HG03571 (cell line): ENCODE measurements at regions not wholly inside any gene's neighbourhood (a gene's known extent, or its start where the extent isn't known, plus 50 kb on each side); places are given as distances from the start of the nearest gene placed in this dataset.
"Not testable (repeated sequence)": the region's sequence is repeated elsewhere in the genome, so short reads cannot be mapped to it uniquely, and the experiment has no call there.

Source experiments
- ATAC-seq: cut with Tn5 transposase; IDR thresholded peaks from one replicate; pipeline ENCODE4 v1.9.1; 2021; ENCODE audit not compliant: unreplicated experiment

DNA sequence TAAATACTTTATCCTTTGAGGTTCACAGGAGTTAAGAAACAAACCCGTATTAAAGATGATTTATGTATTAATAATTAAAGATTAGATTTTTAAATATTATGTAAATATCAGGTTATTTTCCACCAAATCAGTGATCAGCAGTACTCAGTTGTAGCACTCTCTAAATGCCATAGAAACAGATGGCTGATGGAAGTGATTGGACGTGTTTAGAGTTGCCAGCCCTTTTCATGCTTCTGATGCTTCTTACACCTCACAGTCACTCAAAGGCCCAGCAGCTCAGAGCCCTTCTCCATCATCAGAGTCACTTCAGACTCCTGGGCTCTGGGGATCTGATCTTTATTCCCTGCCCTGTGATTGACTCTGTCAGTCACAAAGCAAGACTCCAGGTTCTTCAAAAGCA is 170.1 kb upstream of the PGRMC2 start:
- no peak for ATAC-seq

DNA sequence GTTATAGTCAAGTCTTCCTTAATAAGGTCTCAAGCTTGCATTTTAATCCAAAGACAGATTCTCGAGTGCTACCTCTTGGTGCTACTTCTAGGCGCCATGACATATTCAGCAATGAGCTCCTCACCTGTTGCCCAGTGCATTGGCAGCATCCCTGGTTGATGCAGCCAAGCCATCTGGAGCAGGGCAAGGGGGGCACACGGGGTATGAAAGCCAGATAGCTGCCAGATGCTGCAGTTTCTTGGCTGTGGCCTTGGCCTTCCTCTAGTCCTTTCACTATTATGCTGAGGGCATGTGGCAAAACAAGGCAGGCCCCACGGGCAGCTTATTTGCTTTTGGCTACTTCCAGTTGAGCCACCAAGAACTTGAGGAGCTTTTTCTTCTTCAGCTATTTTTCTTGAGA is 168.6 kb upstream of the PGRMC2 start:
- no peak for ATAC-seq

DNA sequence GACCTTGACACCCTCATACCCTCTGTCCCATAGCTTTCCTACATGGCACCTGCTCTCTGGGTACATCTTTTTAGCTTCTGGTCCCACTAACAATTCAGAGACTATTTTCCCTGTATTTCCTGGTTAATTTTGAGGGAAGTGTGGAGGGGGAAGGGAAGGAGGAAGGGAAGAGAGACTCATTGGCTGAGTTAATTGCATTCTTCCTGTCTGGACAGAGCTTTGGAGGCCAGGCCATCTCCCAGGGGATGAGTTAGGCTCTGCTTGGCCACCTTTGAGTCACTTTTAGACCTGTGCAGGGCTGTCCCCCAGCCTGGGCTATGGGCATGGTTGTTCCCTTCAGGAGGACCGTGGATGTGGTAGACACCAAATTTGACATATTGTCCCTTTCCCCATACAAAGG is 167.9 kb upstream of the PGRMC2 start:
- ATAC-seq, result no peak

DNA sequence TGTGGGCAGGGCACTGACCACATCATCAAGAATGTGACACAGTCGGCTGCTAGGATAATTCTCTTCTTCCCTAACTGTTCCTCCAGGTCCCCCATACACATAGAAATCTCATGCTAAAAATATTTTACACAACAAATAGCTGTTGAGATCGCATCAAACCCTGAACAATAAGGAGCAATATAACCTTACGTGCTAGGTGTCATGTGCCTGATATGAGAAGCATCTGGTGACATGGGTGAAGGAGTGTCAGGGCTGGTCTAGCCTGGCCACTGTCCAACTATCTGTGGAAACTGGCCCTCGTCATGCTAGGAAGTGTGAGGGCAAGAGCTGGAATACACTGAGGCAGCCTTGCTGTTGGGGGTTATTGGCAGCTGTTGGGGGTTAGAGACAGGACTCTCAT is 167.3 kb upstream of the PGRMC2 start:
- ATAC-seq, result no peak

DNA sequence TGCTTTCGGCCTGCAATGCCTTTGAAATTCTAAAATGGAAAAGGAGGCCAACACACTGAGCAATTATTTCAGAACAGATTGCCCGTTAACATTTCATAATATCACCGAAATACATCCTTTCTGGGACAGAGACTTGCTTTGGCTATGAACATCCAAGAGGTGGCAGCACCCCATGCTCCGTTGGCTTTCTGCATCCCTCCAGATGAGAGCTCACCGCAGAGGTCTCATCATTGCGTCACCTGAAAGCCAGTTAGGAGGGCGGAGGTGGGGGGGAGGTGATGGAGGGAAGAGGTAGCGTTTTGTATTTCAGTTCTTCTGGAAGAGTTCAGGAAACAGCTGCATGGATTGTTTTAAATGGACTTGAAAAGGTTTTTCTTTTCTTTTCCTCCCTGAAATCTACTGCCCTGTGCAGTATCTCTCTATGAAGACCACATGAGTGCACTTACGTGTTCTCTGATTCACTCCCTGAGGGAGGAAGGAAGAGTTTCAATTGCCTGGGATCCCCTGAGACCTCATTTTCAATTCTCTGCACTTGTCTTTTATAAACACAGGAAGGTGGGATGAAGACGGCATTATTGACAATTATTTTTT is 166.8 kb upstream of the PGRMC2 start:
- ATAC-seq, result peak; percentile 98

DNA sequence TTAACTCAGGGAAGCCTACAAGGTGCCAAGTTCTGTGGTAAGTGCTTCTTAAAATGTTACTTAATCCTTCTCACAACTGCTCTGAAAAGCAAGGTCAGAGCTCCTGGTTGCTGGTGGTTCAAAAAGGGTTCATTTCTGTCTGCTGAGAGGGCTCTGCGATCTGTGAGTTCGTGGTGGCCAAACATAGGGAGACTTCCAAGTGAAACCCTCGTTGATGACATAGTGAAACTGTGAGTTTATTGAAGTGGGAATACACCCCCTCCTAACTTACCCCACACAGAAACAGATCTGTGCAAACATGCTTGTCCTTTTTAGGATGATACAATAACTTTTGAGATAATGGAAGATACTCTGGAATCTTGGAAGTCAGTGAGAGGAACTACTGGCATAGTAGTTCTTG is 164.8 kb upstream of the PGRMC2 start:
- no peak for ATAC-seq

DNA sequence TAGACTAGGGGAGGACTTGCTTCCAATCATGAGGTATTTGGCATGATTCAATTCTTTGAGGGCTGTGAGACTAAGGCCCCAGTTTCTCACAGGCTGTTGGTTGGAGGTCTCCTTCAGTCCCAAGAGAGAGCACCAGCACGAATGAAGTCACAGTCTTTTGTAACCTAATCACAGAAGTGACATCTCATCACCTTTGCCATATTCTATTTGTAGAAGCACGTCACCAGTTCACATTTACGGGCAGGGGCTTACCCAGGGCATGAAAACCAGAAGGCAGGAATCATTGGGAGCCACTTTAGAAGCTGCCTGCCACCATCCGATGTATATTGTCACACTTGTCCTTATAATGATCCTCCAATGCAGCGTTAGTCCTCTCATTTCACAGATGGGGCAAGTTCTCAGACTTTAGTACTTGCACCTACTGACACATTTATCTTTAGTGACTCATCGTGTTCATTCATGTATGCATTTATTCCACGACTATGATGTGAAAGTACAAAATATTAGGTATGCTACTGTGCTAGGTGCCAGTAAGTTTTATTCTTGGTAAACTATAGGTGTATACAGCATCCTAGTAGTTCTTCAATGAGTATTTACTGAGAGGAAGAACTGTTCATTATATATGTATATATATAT is 163.8 kb upstream of the PGRMC2 start:
- no peak for ATAC-seq

DNA sequence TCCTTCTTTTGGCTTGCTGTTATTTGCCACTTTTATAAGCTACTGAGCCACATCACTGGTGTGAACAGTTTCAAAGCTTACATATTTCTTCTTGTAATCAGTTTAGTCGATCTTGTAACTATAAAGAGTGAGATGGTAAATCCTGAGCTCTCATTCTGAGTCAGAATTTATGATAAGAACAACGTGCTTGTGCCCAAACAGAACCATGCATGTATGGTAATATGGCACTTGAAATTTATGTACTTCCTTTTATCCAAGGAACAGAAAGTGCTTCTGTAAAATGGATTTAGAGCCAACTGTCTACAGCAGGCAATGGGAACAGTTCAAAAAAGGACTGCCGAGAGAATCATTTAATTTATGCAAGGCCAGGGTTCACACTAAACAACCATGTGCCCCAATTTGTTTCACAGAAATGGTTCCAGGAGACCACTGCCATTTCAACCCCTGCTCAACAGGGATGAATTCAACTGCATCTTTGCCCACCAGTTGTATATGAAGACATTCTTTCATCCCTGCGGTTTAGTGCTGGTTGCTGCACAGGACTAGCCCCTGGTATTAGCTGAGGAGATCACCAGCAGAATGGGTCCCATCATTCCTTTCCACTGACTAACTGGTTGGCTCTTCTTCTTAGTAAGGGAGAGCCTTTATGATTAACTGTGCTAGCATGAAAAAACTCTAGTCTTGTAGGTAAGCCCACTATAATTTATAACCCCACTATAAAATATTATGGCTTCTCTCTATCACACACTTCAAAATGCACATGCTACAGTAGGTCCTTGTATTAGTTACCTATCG is 162.9 kb upstream of the PGRMC2 start:
- no peak for ATAC-seq

DNA sequence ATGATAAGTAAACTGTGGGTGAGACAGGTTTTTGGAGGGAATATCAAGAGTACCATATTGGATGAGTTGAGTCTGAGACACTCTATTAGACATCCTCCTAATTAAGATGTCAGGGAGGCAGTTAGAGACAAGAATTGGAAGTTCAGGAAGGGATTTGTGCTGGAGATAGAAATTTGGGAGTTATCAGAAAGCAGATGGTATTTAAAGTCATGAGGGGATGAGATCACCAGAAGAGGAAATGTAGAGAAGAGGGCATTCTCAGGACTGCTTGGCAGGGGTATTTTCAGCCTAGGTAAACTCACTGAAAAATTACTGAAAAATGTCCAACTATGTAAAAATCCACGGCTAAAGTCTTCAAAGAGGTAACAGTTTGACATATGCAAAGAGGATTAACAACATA is 161.6 kb upstream of the PGRMC2 start:
- no peak for ATAC-seq

DNA sequence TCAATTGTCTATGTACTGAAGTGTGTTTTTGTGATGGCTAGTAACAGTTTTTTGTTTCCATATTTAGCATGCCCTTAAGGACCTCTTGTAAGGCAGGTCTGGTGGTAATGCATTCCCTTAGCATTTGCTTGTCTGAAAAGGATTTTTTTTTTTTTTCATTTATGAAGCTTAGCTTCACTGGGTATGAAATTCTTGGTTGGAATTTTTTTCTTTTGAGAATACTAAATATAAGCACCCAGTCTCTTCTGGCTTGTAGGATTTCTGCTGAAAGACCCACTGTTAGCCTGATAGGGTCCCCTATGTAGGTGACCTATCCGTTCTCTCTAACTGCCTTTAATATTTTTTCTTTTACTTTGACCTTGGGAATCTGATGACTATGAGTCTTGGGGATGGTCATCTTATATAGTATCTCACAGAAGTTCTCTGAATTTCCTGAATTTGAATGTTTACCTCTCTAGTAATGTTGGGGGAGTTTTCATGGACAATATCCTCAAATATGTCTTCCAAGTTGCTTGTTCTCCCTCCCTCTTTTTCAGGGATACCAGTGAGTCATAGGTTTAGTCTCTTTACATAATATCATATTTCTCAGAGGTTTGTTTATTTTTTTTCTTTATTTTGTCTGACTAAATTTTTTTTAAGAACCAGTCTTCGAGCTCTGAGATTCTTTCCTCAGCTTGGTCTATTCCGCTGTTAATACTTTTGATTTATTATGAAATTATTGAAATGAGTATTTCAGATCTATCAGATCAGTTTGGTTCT is 157.1 kb upstream of the PGRMC2 start:
- no peak for ATAC-seq

DNA sequence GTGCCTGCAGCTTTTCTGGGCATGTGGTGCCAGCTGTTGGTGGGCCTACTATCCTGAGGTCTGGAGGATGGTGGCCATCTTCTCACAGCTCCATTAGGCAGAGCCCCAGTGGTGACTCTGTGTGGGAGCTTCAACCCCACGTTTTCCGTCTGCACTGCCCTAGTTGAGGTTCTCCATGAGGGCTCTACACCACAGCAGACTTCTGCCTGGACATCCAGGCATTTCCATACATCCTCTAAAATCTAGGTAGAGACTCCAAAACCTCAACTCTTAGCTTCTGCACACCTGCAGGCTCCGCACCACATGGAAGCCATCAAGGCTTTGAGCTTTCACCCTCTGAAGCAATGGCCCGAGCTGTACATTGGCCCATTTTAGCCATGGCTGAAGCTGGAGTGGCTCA is 153.3 kb upstream of the PGRMC2 start:
- no peak for ATAC-seq

DNA sequence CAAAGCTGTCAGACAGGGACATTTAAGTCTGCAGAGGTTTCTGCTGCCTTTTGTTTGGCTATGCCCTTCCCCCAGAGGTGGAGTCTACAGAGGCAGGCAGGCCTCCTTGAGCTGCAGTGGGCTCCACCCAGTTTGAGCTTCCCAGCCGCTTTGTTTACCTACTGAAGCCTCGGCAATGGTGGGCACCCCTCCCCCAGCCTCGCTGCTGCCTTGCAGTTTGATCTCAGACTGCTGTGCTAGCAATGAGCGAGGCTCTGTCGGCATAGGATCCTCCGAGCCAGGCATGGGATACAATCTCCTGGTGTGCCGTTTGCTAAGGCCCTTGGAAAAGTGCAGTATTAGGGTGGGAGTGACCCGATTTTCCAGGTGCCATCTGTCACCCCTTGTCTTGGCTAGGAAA is 149.4 kb upstream of the PGRMC2 start:
- not testable (repeated sequence) for ATAC-seq

DNA sequence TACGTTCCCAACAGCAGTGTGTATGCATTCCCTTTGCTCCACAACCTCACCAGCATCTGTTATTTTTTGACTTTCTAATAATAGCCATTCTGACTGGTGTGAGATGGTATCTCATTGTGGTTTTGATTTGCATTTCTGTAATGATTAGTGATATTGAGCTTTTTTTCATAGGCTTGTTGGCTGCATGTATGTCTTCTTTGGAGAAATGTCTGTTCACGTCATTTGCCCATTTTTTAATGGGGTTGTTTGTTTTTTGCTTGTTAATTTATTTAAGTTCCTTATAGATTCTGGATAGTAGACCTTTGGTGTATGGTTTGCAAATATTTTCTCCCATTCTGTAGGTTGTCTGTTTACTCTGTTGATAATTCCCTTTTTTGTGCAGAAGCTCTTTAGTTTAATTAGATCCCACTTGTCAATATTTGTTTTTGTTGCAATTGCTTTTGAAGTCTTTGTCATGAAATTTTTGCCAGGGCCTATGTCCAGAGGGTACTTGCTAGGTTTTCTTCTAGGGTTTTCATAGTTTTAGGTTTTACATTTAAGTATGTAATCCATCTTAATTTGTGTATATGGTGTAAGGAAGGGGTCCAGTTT is 141.5 kb upstream of the PGRMC2 start:
- not testable (repeated sequence) for ATAC-seq

DNA sequence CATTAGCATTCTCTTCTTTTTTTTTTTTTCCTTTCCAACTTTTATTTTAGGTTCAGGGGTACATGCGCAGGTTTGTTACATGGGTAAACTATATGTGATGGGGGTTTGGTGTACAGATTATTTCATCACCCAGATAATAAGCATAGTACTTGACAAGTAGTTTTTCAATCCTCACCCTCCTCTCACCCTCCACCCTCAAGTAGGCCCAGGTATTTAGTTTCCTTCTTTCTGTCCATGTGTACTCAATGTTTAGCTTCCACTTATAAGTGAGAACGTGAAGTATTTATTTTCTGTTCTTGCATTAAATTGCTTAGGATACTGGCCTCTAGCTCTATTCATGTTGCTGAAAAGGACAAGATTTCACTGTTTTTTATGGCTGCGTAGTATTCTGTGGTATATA is 140.8 kb upstream of the PGRMC2 start:
- no peak for ATAC-seq

DNA sequence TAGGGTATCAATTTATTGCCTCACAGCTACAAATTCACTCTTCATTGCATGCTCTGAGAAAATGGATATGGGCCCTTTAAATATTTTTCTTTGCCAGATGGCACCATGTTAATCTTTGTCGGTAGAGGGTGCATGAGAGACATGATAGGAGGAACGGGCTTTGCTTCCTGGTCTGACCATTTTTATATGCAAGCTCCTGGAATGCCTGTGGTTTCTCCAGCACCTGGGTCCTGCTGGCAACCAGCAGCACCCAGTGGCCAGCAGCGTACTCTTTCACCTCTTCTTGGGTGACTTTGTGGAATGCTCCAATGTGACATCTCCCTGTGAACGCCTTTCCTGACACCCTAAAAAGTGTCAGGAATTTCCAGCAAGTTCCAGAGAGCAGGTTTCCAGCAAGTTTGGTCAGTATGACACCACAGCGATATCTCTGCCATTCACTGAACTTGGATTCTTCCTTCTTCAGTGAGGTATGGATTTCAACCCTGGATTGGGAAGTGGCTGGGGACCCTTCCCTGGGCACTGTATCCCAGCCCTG is 140.3 kb upstream of the PGRMC2 start:
- ATAC-seq, result no peak

DNA sequence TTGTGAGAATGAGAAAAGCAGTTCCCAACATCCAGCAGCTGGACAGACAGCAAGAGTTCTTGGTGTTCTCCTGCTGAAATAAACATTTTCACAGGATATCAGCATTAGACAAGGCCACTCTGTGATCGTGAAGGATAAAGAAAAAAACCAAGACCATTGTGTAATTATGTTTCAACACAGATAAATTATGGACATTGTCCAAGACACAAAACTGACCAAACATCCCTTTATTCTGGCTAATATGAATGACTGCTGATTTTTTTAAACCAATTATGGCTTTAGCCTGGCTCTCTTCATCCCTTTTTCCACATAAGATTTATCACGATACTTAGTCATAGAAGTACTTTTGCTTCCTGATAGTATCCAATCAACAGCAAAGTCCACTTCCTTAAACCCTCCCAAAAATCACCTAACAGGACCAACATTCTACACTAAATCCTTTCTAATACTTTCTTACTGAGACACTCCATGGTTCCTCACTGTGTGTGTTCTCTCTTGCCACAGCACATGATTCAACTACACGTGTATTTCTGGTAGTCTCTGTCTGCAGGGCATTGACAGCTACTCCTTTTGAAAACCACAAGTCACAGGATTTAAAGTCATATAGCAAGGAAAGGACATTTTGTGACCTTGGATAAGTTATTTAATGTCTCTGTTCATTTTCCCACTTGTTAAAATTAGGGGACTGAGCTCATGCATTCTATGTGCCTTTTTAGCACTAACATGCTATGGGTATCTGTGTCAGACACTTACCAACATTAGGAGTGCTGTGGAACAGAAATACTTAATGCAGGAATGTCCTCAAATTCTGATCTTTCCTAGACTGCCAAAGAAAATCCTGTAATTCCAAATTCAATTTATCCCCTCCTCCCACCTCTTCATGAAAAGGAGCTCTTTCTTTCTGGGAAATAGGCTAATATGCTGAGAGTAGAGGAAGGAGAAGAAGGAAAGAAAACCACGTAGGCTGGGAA is 137.2 kb upstream of the PGRMC2 start:
- ATAC-seq, result no peak

DNA sequence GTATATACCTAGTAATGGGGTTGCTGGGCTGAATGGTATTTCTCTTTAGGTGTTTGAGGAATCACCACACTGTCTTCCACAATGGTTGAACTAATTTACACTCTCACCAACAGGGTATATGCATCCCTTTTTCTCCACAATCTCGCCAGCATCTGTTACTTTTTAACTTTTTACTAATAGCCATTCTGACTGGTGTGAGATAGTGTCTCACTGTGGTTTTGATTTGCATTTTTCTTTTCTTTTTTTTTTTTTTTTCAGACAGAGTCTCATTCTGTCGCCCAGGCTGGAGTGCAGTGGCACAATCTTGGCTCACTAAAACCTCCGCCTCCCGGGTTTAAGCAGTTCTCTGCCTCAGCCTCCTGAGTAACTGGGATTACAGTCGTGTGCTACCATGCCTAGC is 134.7 kb upstream of the PGRMC2 start:
- peak; percentile 65 for ATAC-seq

DNA sequence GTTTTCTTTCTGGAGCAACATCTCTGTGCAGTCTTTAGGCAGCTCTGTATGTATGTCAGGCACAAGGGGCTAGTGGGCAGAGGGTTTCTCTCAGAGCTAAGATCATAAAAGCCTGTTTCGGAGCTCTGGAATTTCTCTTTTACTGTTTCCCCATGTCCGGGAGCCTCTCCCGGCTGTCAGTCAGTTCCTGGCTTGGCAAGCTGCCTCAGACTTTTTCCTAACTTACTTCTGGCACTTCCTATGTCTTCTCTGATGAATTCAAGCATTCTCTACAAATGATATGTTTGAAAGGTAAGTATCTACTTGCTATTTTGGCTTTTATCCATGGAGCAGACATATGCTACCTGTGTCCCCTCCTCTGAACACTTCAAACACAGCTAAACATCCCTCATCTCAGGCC is 129.3 kb upstream of the PGRMC2 start:
- no peak for ATAC-seq

DNA sequence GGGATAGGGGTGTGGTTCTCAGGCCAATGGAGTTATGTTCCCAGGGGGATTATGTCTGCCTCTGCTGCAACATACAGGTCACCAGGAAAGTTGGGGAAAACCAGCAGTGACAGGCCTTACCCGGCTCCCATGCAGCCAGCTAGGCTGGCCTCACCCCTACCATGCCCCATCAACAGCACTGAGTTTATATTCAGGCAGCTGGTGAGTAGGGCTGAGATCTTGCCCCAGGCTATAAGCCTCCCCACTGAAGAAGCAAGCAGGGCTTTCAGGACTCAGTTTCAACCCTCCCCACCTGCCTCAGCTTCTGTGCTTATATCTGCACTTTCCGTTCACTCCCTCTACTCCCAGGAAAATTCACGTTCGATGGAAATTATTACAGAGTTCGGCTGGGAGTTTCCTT is 122.4 kb upstream of the PGRMC2 start:
- ATAC-seq, result no peak

DNA sequence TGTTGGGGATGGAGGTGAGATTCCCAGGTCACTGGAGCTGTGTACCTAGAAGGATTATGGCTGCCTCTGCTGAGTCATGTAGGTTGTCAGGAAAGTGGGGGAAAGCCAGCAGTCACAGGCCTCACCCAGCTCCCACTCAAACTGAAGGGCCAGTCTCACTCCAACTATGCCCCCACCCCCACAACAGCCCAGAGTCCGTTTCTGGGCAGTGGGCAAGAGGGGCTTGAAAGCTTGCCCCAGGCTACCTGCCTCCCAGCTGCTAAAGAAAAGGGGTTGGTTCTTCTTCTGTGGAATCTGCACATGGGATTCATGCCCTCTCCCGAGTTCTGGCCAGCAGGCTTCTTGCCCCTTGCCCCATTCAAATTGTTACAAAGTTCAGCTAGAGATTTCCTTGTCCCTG is 116.0 kb upstream of the PGRMC2 start:
- no peak for ATAC-seq
